ENCODE measurements at regions not wholly inside any gene's neighbourhood (a gene's known extent, or its start where the extent isn't known, plus 50 kb on each side); places are given as distances from the start of the nearest gene placed in this dataset.
"Not testable (repeated sequence)": the region's sequence is repeated elsewhere in the genome, so short reads cannot be mapped to it uniquely, and the experiment has no call there.

DNA sequence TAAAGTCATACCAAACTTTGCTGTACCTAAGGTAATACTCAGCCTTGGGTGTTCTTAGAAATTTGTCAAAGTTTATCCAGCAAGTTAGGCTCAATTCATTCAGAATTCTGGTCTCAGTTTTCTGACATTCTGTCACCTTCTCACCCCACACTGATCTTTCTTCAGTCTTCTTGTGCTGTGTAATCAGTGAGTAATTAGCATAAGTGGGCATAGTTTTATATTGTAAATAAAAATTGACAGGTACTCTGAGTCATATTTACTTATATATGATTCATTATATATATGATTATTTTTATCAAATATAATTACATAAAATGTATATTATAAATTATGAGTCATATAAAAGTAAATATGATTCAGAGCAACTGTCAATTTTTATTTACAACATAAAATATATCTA is 170.9 kb upstream of the MAGI2 start:
- ATAC-seq (no peak), DNase-seq (no peak)
- no peak overlapping the region for H3K4me3 Mint-ChIP-seq
- H3K36me3 Mint-ChIP-seq (ENCODE audit: low read depth), result no peaks in the 10 kb centered on the region
- H3K27ac Mint-ChIP-seq, result no peak overlapping the region
- H3K4me1 Mint-ChIP-seq, result no peaks in the 10 kb centered on the region
- no peaks in the 10 kb centered on the region for H3K27me3 Mint-ChIP-seq
- H3K9me3 ChIP-seq (ENCODE audit: control insufficient read depth, low read length, poor library complexity, severe bottlenecking), result no peaks in the 10 kb centered on the region

DNA sequence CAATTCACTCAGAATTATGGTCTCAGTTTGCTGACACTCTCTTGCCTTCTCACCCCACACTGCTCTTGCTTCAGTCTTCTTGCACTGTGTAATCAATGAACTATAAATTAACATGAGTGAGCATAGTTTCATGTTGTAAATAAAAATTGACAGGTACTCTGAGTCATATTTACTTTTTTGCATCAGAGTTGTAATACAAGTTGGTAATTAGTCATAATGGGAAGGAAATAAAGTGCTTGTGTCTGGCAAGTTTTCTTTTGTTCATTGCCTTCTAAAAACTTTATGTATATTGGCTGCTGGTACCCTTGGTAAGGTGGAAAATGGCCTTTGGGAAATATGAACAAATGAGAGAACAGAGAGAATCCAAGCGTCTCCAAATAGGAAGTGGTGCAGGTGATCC is 169.3 kb upstream of the MAGI2 start:
- H3K36me3 Mint-ChIP-seq (ENCODE audit: low read depth), result no peaks in the 10 kb centered on the region
- DNase-seq (no peak), ATAC-seq (no peak)
- no peaks in the 10 kb centered on the region for H3K27me3 Mint-ChIP-seq
- H3K9me3 ChIP-seq (ENCODE audit: control insufficient read depth, low read length, poor library complexity, severe bottlenecking), result no peaks in the 10 kb centered on the region
- no peaks in the 10 kb centered on the region for H3K4me1 Mint-ChIP-seq
- no peak overlapping the region for H3K4me3 Mint-ChIP-seq
- H3K27ac Mint-ChIP-seq, result no peak overlapping the region

DNA sequence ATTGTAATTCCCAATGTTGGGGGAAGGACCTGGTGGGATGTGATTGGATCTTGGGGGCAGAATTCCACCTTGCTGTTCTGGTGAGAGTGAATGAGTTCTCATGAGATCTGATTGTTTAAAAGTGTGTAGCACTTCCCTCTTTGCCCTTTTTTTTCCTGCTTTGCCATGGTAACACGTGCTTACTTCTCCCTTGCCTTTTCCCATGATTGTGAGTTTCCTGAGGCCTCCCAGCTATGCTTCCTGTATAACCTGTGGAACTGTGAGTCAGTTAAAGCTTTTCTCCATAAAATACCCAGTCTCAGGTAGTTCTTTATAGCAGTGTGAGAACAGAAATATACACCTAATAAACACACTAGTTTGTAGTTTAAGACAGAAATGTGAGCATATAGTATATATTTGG is 166.8 kb upstream of the MAGI2 start:
- Mint-ChIP-seq H3K4me1 (no peaks in the 10 kb centered on the region), H3K36me3 (ENCODE audit: low read depth) (no peaks in the 10 kb centered on the region), H3K4me3 (no peak overlapping the region), H3K27me3 (no peaks in the 10 kb centered on the region), H3K27ac (no peak overlapping the region)
- no peaks in the 10 kb centered on the region for H3K9me3 ChIP-seq (ENCODE audit: control insufficient read depth, low read length, poor library complexity, severe bottlenecking)
- ATAC-seq (no peak), DNase-seq (no peak)

DNA sequence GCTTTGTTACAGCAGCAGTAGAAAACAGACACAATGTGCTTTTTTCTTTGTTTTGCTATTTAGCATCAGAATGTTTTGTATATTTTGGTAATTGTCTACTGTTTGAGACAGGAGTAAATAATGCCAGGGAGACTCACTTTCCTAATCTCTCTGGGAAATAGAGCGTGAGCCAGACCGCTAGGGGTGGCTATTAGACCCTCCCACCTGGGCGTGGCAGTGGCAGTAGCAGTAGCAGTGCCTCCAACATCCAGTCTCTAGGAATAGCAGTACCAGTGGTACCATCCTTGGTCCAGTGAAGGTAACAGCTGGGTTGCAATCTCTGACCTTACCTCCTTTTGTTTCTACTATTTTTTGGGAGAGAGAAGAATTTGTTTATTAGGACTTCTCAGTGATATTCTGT is 165.7 kb upstream of the MAGI2 start:
- no peaks in the 10 kb centered on the region for H3K4me1 Mint-ChIP-seq
- no peaks in the 10 kb centered on the region for H3K36me3 Mint-ChIP-seq (ENCODE audit: low read depth)
- H3K27ac Mint-ChIP-seq, result no peak overlapping the region
- H3K27me3 Mint-ChIP-seq, result no peaks in the 10 kb centered on the region
- H3K4me3 Mint-ChIP-seq, result no peak overlapping the region
- DNase-seq, result no peak
- no peak for ATAC-seq
- H3K9me3 ChIP-seq (ENCODE audit: control insufficient read depth, low read length, poor library complexity, severe bottlenecking), result no peaks in the 10 kb centered on the region

DNA sequence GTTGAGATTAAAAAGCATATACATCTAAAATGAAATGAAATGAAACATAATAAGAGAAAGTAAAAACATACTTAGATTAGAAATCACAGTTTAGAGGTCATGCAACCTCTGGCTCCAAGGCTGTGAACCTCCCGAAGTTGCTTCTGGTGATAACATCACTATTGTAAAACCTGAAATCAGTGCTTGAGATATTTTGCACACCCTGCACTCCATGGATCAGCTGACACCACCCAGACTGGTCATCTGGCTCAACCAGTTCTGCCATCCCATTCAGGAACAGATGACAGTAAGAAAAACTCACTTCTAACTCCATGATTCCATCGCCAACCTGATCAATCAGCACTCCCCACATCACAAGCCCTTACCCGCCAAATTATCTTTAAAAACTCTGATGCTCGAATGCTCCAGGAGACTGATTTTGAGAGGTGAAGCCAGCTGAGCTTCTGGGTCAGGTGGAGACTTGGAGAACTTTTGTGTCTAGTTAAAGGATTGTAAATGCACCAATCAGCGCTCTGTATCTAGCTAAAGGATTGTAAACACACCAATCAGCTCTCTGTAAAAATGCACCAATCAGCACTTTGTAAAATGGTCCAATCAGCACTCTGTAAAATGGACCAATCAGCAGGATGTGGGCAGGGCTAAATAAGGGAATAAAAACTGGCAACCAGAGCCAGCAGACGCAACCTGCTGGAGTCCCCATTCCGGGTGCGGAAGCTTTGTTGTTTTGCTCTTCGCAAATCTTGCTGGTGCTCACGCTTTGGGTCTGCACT is 162.6 kb upstream of the MAGI2 start:
- Mint-ChIP-seq H3K27ac (no peak overlapping the region), H3K36me3 (ENCODE audit: low read depth) (no peaks in the 10 kb centered on the region), H3K4me3 (no peak overlapping the region), H3K27me3 (no peaks in the 10 kb centered on the region), H3K4me1 (no peaks in the 10 kb centered on the region)
- no peaks in the 10 kb centered on the region for H3K9me3 ChIP-seq (ENCODE audit: control insufficient read depth, low read length, poor library complexity, severe bottlenecking)
- ATAC-seq (no peak), DNase-seq (no peak)

DNA sequence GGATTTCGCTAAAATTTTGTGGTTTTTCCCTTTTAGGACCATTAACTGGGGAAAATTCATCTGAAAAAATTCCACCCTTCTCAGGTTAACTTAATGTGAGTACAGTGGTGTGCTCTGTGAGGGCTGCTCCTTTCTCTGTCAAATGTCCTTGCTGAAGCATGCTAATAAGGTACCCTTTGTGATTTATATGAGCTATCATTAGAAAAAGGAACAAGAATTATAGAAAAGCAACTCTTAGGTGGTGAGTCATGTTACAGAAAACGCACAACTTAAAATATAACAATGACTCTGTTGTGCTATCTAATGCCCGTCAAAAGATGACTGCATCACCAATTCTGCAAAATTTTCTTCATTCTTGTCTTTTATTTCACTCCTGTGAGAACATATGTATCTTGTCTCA is 162.0 kb upstream of the MAGI2 start:
- no peak overlapping the region for H3K27ac Mint-ChIP-seq
- H3K4me1 Mint-ChIP-seq, result no peaks in the 10 kb centered on the region
- H3K4me3 Mint-ChIP-seq, result no peak overlapping the region
- H3K36me3 Mint-ChIP-seq (ENCODE audit: low read depth), result no peaks in the 10 kb centered on the region
- ATAC-seq (no peak), DNase-seq (no peak)
- H3K9me3 ChIP-seq (ENCODE audit: control insufficient read depth, low read length, poor library complexity, severe bottlenecking), result no peaks in the 10 kb centered on the region
- no peaks in the 10 kb centered on the region for H3K27me3 Mint-ChIP-seq

DNA sequence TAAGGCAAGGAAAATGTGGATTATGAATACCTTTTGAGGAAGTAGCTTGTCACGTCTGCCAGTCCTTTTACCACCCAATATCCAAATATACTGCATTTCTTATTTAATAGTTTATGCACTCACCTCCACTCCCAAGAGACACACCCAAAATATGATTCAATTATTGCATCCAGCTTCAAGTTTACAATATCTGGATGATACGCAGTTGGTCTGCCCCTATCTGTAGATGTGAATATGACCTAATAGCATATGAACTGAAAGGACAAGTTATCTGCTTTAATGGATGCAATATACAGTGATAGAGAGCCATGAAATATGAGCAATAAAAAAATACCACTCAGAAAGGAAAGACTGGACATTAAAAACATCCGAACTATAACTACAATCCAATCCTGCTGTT is 159.4 kb upstream of the MAGI2 start:
- Mint-ChIP-seq H3K4me3 (no peak overlapping the region), H3K27ac (no peak overlapping the region), H3K4me1 (no peaks in the 10 kb centered on the region), H3K27me3 (no peaks in the 10 kb centered on the region), H3K36me3 (ENCODE audit: low read depth) (no peaks in the 10 kb centered on the region)
- H3K9me3 ChIP-seq (ENCODE audit: control insufficient read depth, low read length, poor library complexity, severe bottlenecking), result no peaks in the 10 kb centered on the region
- DNase-seq, result no peak
- no peak for ATAC-seq

DNA sequence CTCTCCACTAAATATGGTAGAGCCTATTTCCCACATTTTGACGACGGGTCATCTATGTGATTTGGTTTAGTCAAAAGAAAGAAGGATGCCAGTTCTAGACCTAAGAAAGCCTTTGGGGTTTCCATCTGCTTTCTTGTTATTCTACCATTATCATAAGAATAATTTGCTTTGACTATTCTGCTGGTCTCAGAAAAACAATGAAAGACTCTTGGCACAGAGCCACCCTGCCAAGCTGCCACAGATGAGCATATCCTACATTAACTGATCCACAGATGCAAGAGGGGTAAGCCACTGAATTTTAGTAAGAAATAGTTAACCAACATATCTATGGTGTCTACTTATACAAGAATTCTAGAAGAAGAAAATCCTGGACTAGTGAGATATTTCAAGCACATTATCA is 158.6 kb upstream of the MAGI2 start:
- DNase-seq (no peak), ATAC-seq (no peak)
- no peaks in the 10 kb centered on the region for H3K27me3 Mint-ChIP-seq
- H3K36me3 Mint-ChIP-seq (ENCODE audit: low read depth), result no peaks in the 10 kb centered on the region
- H3K4me1 Mint-ChIP-seq, result no peaks in the 10 kb centered on the region
- H3K4me3 Mint-ChIP-seq, result no peak overlapping the region
- no peak overlapping the region for H3K27ac Mint-ChIP-seq
- no peaks in the 10 kb centered on the region for H3K9me3 ChIP-seq (ENCODE audit: control insufficient read depth, low read length, poor library complexity, severe bottlenecking)

DNA sequence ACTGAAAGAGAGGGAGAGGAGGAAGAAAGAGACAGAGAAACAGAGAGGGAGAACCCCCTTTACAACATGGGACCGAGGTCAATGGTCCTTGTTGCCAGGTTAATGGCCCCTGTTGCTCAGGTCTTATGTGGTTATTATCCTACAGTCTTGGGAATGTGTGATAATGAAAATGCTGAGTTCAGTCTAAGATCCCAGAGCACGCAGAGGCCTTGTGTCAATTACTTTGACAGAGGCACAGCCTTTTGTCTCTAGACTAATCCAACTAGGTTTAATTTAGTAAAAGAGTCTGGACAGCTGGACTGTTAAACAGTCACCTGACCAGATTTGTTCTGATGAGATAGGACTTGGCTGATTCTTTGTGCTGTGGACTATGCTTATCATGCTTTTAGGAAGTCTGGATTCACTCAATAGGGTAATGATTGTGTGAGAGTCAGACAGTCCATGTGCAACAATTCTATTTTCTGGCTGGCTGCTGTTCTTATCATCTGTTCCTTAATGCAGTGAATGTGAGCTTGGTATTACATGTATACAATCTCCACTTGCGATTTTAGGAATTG is 157.4 kb upstream of the MAGI2 start:
- Mint-ChIP-seq H3K27me3 (no peaks in the 10 kb centered on the region), H3K27ac (no peak overlapping the region), H3K4me3 (no peak overlapping the region), H3K4me1 (no peaks in the 10 kb centered on the region), H3K36me3 (ENCODE audit: low read depth) (no peaks in the 10 kb centered on the region)
- ATAC-seq (no peak), DNase-seq (no peak)
- H3K9me3 ChIP-seq (ENCODE audit: control insufficient read depth, low read length, poor library complexity, severe bottlenecking), result no peaks in the 10 kb centered on the region

DNA sequence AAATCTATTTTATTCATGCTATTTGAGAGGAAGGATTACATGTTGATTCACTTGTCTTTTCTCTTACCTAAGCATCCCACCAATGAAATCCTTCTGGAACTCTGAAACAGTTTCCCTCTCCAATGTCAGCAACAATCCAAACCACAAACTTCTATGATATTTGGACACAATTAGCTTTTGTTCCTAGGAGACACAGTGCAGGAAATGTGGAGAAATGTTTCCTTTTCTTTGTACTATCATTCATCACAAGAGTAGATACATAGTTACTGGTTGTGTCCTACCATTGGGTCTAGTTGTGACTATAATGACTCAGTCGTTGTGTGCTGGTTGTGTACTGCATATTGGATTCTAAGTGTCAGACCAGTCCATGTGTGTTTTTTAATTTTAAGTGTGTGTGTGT is 156.8 kb upstream of the MAGI2 start:
- Mint-ChIP-seq H3K4me3 (no peak overlapping the region), H3K4me1 (no peaks in the 10 kb centered on the region), H3K27me3 (no peaks in the 10 kb centered on the region), H3K27ac (no peak overlapping the region), H3K36me3 (ENCODE audit: low read depth) (no peaks in the 10 kb centered on the region)
- no peaks in the 10 kb centered on the region for H3K9me3 ChIP-seq (ENCODE audit: control insufficient read depth, low read length, poor library complexity, severe bottlenecking)
- ATAC-seq (no peak), DNase-seq (no peak)

DNA sequence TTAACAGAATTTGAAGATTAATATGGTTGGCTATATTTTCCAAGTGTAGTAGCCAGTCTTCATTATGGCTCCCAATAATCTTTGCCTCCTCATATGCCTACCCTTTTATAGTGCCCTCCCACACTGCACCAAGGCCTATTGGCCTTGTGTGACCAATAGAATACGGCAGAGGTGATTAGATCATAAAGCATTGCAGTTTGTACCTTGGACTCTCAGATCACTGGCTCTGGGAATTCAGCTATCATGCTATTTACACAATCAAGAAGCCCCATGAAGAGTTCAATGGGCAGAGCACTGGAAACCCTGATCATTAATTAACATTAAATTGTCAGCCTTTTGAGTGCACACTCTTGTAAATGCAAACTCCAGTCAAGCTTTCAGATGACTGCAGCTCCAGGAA is 154.5 kb upstream of the MAGI2 start:
- ATAC-seq (no peak), DNase-seq (no peak)
- no peaks in the 10 kb centered on the region for H3K4me1 Mint-ChIP-seq
- H3K9me3 ChIP-seq (ENCODE audit: control insufficient read depth, low read length, poor library complexity, severe bottlenecking), result no peaks in the 10 kb centered on the region
- H3K27ac Mint-ChIP-seq, result no peak overlapping the region
- no peak overlapping the region for H3K4me3 Mint-ChIP-seq
- no peaks in the 10 kb centered on the region for H3K36me3 Mint-ChIP-seq (ENCODE audit: low read depth)
- H3K27me3 Mint-ChIP-seq, result no peaks in the 10 kb centered on the region

DNA sequence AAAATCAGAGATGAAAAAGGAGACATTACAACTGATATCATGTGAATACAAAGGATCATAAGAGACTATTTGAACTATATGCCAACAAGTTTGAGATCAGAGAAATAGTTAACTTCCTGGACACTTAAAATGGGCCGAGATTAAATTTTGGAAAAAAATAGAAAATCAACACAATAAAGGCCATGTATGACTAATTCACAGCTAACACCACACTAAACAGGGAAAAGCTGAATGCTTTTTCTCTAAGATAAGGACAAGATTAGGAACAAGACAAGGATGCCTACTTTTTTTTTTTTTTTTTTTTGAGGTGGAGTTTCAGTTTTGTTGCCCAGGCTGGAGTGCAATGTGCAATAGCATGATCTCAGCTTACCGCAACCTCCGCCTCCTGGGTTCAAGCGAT is 151.4 kb upstream of the MAGI2 start:
- H3K36me3 Mint-ChIP-seq (ENCODE audit: low read depth), result no peaks in the 10 kb centered on the region
- ATAC-seq, result no peak
- H3K27ac Mint-ChIP-seq, result no peak overlapping the region
- H3K9me3 ChIP-seq (ENCODE audit: control insufficient read depth, low read length, poor library complexity, severe bottlenecking), result no peaks in the 10 kb centered on the region
- no peak overlapping the region for H3K4me3 Mint-ChIP-seq
- no peaks in the 10 kb centered on the region for H3K4me1 Mint-ChIP-seq
- H3K27me3 Mint-ChIP-seq, result no peaks in the 10 kb centered on the region
- DNase-seq, result no peak

DNA sequence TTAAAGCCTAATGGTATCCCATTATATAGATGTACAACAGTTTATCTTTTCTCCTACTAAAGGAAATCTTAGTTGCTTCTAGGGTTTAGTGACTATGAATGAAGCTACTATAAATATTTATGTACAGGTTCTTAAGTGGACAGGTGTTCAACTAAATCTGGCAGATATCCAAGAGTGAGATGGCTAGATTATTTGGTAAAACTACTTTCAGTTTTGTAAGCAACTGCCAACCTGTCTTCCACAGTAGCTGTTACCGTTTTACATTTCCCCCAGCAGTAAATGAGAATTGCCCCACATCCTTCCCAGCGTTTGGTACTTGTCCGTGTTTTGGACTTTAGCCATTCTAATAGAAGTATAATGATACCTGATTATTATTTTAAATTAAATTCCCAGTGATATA is 144.9 kb upstream of the MAGI2 start:
- no peaks in the 10 kb centered on the region for H3K9me3 ChIP-seq (ENCODE audit: control insufficient read depth, low read length, poor library complexity, severe bottlenecking)
- Mint-ChIP-seq H3K36me3 (ENCODE audit: low read depth) (no peaks in the 10 kb centered on the region), H3K27ac (no peak overlapping the region), H3K4me1 (no peaks in the 10 kb centered on the region), H3K4me3 (no peak overlapping the region), H3K27me3 (no peaks in the 10 kb centered on the region)
- no peak for ATAC-seq
- no peak for DNase-seq

DNA sequence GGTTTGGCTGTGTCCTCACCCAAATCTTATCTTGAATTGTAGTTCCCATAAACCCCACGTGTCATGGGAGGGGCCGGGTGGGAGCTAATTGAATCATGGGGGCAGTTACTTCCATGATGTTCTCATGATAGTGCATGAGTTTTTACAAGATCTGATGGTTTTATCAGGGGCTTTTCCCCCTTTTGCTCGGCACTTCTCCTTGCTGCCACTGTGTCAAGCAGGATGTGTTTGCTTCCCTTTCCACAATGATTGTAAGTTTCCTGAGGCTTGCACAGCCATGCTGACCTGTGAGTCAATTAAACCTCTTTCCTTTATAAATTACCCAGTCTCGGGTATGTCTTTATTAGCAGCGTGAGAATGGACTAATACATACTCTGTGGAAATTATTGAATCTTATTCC is 141.2 kb upstream of the MAGI2 start:
- H3K27ac Mint-ChIP-seq; H3K4me1 Mint-ChIP-seq; DNase-seq; ATAC-seq; H3K27me3 Mint-ChIP-seq; H3K9me3 ChIP-seq (ENCODE audit: control insufficient read depth, low read length, poor library complexity, severe bottlenecking); H3K4me3 Mint-ChIP-seq; H3K36me3 Mint-ChIP-seq (ENCODE audit: low read depth): not testable (repeated sequence)
